ENCODE measurements at regions not wholly inside any gene's neighbourhood (a gene's known extent, or its start where the extent isn't known, plus 50 kb on each side); places are given as distances from the start of the nearest gene placed in this dataset.

DNA sequence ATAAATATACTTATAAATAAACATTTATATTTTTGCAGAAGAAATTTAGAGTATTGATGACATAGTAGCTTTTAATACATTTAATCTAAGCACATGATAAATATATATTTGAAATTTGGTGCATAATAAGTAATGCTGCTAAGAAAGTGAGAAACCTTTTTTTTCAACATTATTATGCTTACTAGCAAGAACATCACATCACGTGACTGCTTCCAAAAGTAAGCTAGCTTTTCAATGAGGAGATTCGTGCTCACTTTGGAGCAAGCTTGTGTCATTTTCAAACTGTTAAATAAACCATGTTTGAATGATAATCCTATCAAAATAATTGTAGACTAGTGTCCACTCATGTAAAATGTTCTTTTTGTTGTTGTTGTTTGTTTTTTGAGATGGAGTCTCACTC, 109.0 kb upstream of the SLC4A7 start:
- DNase-seq (no peak), ATAC-seq (ENCODE audit: low FRiP score in 2 of 2) (no peak)
- H3K4me1 ChIP-seq: peaks cover 24 to 40% (median 34%) of the 10 kb centered on the region in 4 donors
- H3K27me3 ChIP-seq: no peaks in the 10 kb centered on the region
- H3K4me3 ChIP-seq: no peak overlapping the region
- H3K9me3 ChIP-seq: no peaks in the 10 kb centered on the region
- TF ChIP-seq POLR2A (IDR thresholded peaks at IDR 0.05) (no peak), EP300 (IDR thresholded peaks at IDR 0.05) (no peak), POLR2AphosphoS5 (IDR thresholded peaks at IDR 0.05) (no peak)
- TF ChIP-seq, protein P1, sequence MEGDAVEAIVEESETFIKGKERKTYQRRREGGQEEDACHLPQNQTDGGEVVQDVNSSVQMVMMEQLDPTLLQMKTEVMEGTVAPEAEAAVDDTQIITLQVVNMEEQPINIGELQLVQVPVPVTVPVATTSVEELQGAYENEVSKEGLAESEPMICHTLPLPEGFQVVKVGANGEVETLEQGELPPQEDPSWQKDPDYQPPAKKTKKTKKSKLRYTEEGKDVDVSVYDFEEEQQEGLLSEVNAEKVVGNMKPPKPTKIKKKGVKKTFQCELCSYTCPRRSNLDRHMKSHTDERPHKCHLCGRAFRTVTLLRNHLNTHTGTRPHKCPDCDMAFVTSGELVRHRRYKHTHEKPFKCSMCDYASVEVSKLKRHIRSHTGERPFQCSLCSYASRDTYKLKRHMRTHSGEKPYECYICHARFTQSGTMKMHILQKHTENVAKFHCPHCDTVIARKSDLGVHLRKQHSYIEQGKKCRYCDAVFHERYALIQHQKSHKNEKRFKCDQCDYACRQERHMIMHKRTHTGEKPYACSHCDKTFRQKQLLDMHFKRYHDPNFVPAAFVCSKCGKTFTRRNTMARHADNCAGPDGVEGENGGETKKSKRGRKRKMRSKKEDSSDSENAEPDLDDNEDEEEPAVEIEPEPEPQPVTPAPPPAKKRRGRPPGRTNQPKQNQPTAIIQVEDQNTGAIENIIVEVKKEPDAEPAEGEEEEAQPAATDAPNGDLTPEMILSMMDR (IDR thresholded peaks at IDR 0.05): no peak
- H3K27ac ChIP-seq: no peak overlapping the region
- no peaks in the 10 kb centered on the region for H3K36me3 ChIP-seq
- whole genome bisulfite sequencing, 2 donors: 89 to 92% methylated on average over 2 of the region's 2 CpGs

DNA sequence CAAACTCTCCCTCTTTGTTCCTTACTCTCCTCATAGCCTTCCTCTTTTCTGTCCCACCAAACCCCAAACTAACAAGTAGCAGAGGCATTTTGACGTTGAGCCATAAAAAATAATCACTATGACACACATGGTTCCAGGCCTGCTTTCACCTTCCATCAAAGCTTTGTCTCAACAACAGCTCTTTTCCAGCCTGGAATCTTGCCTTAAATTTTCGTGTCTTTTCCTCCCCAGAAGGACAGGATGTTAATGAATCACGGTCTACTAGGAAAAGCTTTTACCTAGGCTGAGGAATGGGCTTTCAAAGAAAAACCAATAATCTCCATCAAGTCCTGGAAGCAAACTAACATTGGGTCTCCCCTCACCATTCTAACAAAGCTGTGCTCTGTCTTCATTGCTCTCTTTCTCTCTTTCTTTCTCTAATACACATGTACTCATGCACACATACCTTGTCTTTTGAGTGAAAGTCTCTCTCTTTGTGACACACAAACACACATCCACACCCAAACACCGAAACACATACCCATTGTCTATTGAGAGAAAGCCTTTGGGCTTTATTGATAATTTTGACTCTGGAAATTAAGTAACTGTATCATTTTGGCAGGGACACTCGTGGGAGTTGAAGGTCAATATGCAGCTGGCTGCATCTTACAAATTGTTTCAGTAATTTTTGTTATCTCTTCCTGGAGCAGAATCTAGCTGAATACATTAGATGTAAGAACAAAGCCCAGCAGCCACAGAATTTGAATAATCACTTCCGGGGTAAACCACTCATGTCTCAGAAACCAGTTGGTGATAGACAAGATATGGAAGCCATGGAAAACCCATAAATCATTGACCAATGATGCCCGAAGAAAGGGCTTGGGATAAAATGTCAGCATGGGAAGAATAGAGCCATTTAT, 107.4 kb upstream of the SLC4A7 start:
- Histone ChIP-seq H3K4me1 (peaks cover 24 to 38% (median 31%) of the 10 kb centered on the region in 4 donors), H3K4me3 (no peak overlapping the region), H3K9me3 (no peaks in the 10 kb centered on the region), H3K36me3 (no peaks in the 10 kb centered on the region), H3K27ac (peak overlapping the region; percentile 52 to 79 (median 58)), H3K27me3 (no peaks in the 10 kb centered on the region)
- no peak for DNase-seq
- 44 to 45% methylated on average over 7 of the region's 7 CpGs for WGBS, 2 donors
- ATAC-seq (ENCODE audit: low FRiP score in 2 of 2): peak in 1 of 2 donors; percentile 19
- TF ChIP-seq, protein P1 (IDR thresholded peaks at IDR 0.05): no peak
- TF ChIP-seq EP300 (IDR thresholded peaks at IDR 0.05): no peak
- TF ChIP-seq POLR2A (IDR thresholded peaks at IDR 0.05): no peak
- peak in 1 of 2 donors; percentile 14 for TF ChIP-seq POLR2AphosphoS5 (IDR thresholded peaks at IDR 0.05)

DNA sequence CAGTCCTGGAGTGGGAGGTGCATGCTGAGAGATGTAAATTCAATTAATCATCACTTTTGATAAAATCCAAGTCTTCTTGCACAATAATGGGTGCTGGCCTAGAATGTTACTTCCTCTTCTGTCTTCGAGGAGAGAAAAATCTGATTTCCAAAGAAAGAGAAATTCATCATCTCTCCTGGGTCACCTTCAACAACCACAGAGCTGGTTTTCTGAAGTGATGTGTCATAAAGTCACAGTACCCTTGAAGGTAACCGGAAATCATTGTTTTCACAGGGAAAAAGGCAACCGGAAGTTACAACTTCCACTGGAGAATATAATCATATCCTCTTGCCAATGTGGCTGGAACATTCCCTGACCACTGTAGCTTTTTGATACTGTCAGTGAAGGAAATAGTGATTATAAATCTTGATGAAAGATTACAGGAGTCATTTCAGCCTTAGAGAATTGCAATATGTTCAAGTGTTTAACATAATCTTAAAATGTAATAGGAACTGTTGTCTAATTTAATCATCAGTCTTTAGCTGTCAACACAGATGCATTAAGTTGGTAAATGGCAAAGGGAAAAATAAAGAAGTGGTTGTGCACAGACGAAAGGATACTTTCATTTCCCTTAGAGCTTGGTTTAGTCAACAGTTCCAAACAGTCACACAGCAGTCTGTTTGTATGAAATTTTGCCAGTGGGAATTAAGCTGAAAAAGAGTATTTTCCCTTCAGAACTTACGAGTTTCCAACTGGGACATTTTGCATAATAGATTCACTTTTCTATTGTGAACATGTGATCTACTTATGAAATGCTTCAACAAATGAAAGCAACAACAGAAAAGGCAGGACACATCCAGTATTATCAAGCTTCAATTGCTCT, 106.5 kb upstream of the SLC4A7 start:
- H3K27me3 ChIP-seq: no peaks in the 10 kb centered on the region
- peaks cover 24 to 29% (median 26%) of the 10 kb centered on the region in 4 donors for H3K4me1 ChIP-seq
- peak overlapping the region; percentile 52 to 79 (median 58) for H3K27ac ChIP-seq
- 9 to 27% methylated on average over 5 of the region's 5 CpGs for WGBS, 2 donors
- H3K9me3 ChIP-seq: no peaks in the 10 kb centered on the region
- DNase-seq: no peak
- H3K4me3 ChIP-seq: no peak overlapping the region
- TF ChIP-seq POLR2AphosphoS5 (IDR thresholded peaks at IDR 0.05): peak in 1 of 2 donors; percentile 90
- TF ChIP-seq, protein P1 (IDR thresholded peaks at IDR 0.05): no peak
- TF ChIP-seq EP300 (IDR thresholded peaks at IDR 0.05): peak in 2 of 4 donors; percentile 51 to 55
- TF ChIP-seq POLR2A (IDR thresholded peaks at IDR 0.05): no peak
- peak; percentile 69 to 78 for ATAC-seq (ENCODE audit: low FRiP score in 2 of 2)
- no peaks in the 10 kb centered on the region for H3K36me3 ChIP-seq

DNA sequence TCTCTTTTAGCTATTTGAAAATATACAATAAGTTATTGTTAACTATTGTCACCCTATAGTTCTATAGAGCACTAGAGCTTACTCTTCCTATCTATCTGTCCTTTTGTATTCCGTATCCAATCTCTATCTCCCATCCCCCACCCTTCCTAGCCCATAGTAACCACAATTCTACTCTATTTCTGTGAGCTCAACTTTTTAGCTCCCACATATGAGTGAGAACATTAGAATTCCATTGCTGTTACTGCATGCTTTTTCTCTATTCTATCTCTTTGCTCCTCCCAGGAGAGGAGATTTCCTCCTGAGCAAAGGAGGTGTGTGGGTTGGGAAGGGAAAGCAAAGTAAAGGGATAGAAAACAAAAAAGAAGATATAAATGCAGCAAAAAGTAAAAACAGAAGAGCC, 105.6 kb upstream of the SLC4A7 start:
- DNase-seq (no peak), ATAC-seq (ENCODE audit: low FRiP score in 2 of 2) (peak in 1 of 2 donors; percentile 46)
- TF ChIP-seq POLR2A (IDR thresholded peaks at IDR 0.05) (no peak), POLR2AphosphoS5 (IDR thresholded peaks at IDR 0.05) (no peak), EP300 (IDR thresholded peaks at IDR 0.05) (no peak)
- TF ChIP-seq, protein P1 (IDR thresholded peaks at IDR 0.05): no peak
- WGBS, 2 donors: 86 to 87% methylated on average over 1 of the region's 1 CpG
- Histone ChIP-seq H3K36me3 (no peaks in the 10 kb centered on the region), H3K9me3 (no peaks in the 10 kb centered on the region), H3K27me3 (no peaks in the 10 kb centered on the region), H3K4me3 (no peak overlapping the region), H3K27ac (peak overlapping the region in 3 of 4 donors; percentile 13 to 79 (median 58)), H3K4me1 (peaks cover 24 to 29% (median 26%) of the 10 kb centered on the region in 4 donors)
